GM23248 (cell line): ENCODE measurements at regions not wholly inside any gene's neighbourhood (a gene's known extent, or its start where the extent isn't known, plus 50 kb on each side); places are given as distances from the start of the nearest gene placed in this dataset.

Experiments used
- EZH2 ChIP-seq: fragments of 200-600 bp; sonication (generic); IDR thresholded peaks from 2 replicates; pipeline ENCODE4 v1.6.1; 2018; ENCODE audit warnings: antibody characterized with exemption, mild to moderate bottlenecking; ENCODE audit not compliant: insufficient read depth, poor library complexity, severe bottlenecking
- EZH2phosphoT487 ChIP-seq: fragments of 200-600 bp; sonication (generic); IDR thresholded peaks from 2 replicates; pipeline ENCODE4 v1.6.1; 2018; ENCODE audit warnings: antibody characterized with exemption, moderate library complexity, mild to moderate bottlenecking, low read depth; ENCODE audit not compliant: insufficient read depth

GRCh38 chr3:148226246-148226645 is 471.5 kb upstream of the AGTR1 start:
- TF ChIP-seq EZH2 (no peak), EZH2phosphoT487 (no peak)
